HEK293T (cell line): ENCODE measurements at regions not wholly inside any gene's neighbourhood (a gene's known extent, or its start where the extent isn't known, plus 50 kb on each side); places are given as distances from the start of the nearest gene placed in this dataset.

Source experiments
- BHLHE40 ChIP-seq: fragments of 450-650 bp; IDR thresholded peaks from 2 replicates; pipeline ENCODE4 v1.6.1; 2016; ENCODE audit warnings: mild to moderate bottlenecking, moderate library complexity, borderline replicate concordance
- FOXM1 ChIP-seq: fragments of 450-650 bp; IDR thresholded peaks from 2 replicates; pipeline ENCODE4 v1.6.1; 2017; ENCODE audit warnings: mild to moderate bottlenecking, borderline replicate concordance
- HDGF ChIP-seq: fragments of 450-650 bp; IDR thresholded peaks from 2 replicates; pipeline ENCODE4 v1.6.1; 2017; ENCODE audit warnings: antibody characterized with exemption, borderline replicate concordance
- LEF1 ChIP-seq: fragments of 450-650 bp; IDR thresholded peaks from 2 replicates; pipeline ENCODE4 v1.6.1; 2017; ENCODE audit warnings: mild to moderate bottlenecking, borderline replicate concordance
- NFRKB ChIP-seq: fragments of 450-650 bp; IDR thresholded peaks from 2 replicates; pipeline ENCODE4 v1.6.1; 2016; ENCODE audit warnings: mild to moderate bottlenecking, moderate library complexity
- SP1 ChIP-seq: fragments of 450-650 bp; IDR thresholded peaks from 2 replicates; pipeline ENCODE4 v1.6.1; 2017
- SUZ12 ChIP-seq: fragments of 450-650 bp; IDR thresholded peaks from 2 replicates; pipeline ENCODE4 v1.6.1; 2016; ENCODE audit warnings: mild to moderate bottlenecking
- TARDBP ChIP-seq: fragments of 450-650 bp; IDR thresholded peaks from 2 replicates; pipeline ENCODE4 v1.6.1; 2016
- ZNF384 ChIP-seq: fragments of 450-650 bp; IDR thresholded peaks from 2 replicates; pipeline ENCODE4 v1.6.1; 2016
- TF ChIP-seq, protein P1 (sequence below): fragments of 450-650 bp; IDR thresholded peaks from 2 replicates; pipeline ENCODE4 v1.6.1; 2016

DNA sequence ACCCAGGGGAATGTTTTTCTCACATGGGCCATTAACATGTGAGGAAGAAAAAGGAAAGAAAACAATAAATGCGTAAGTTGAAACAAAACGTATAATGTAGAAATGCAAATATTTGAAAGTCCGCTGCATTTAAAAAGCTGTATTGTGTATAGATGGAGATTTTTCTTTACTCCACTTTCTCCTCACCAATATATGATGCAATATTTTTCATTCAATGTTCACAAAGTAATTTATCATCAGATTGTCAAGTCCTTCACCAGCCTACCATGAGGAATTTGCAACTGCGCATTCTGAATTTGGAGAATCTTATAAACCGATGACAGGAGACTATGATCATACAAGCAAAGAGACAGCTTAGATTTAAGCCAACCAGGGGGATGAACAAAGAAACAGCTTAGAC is 69.9 kb downstream of the SOD2 start:
- TF ChIP-seq FOXM1 (no peak), HDGF (no peak), SP1 (no peak), SUZ12 (no peak), NFRKB (no peak), BHLHE40 (no peak), TARDBP (no peak), LEF1 (no peak), ZNF384 (no peak)
- TF ChIP-seq, protein P1, sequence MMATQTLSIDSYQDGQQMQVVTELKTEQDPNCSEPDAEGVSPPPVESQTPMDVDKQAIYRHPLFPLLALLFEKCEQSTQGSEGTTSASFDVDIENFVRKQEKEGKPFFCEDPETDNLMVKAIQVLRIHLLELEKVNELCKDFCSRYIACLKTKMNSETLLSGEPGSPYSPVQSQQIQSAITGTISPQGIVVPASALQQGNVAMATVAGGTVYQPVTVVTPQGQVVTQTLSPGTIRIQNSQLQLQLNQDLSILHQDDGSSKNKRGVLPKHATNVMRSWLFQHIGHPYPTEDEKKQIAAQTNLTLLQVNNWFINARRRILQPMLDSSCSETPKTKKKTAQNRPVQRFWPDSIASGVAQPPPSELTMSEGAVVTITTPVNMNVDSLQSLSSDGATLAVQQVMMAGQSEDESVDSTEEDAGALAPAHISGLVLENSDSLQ: no peak
